IPS-NIHi7 (cell line): ENCODE measurements at regions not wholly inside any gene's neighbourhood (a gene's known extent, or its start where the extent isn't known, plus 50 kb on each side); places are given as distances from the start of the nearest gene placed in this dataset.
"Not testable (repeated sequence)": the region's sequence is repeated elsewhere in the genome, so short reads cannot be mapped to it uniquely, and the experiment has no call there.

Experiments
- DNase-seq: peaks from one replicate; pipeline ENCODE4 v3.0.0; 2012; ENCODE audit warnings: mixed read lengths; ENCODE audit errors: extremely low spot score

- no peak for DNase-seq
Observed at GRCh38 chr10:32141018-32141807, 85.0 kb upstream of the KIF5B start.

GRCh38 chr10:32140403-32140802, 84.2 kb upstream of the KIF5B start:
- no peak for DNase-seq

- DNase-seq: peak; percentile 95
Observed at GRCh38 chr10:32139223-32140073, 83.2 kb upstream of the KIF5B start.

GRCh38 chr10:32136927-32137326, 80.7 kb upstream of the KIF5B start:
- not testable (repeated sequence) for DNase-seq

- not testable (repeated sequence) for DNase-seq
Observed at GRCh38 chr10:32135796-32136195, 79.6 kb upstream of the KIF5B start.

GRCh38 chr10:32132357-32132946, 76.2 kb upstream of the KIF5B start:
- peak; percentile 52 for DNase-seq

- DNase-seq: no peak
Observed at GRCh38 chr10:32131388-32131787, 75.2 kb upstream of the KIF5B start.

- DNase-seq: no peak
Observed at GRCh38 chr10:32130788-32131187, 74.6 kb upstream of the KIF5B start.

GRCh38 chr10:32125023-32125422, 68.8 kb upstream of the KIF5B start:
- no peak for DNase-seq

- no peak for DNase-seq
Observed at GRCh38 chr10:32123021-32123420, 66.8 kb upstream of the KIF5B start.

GRCh38 chr10:32121648-32122047, 65.4 kb upstream of the KIF5B start:
- DNase-seq: no peak

GRCh38 chr10:32120147-32120546, 63.9 kb upstream of the KIF5B start:
- no peak for DNase-seq

- DNase-seq: no peak
Observed at GRCh38 chr10:32114508-32114907, 58.3 kb upstream of the KIF5B start.

- DNase-seq: no peak
Observed at GRCh38 chr10:32112055-32112454, 55.8 kb upstream of the KIF5B start.

- DNase-seq: no peak
Observed at GRCh38 chr10:32111585-32111984, 55.4 kb upstream of the KIF5B start.

- DNase-seq: no peak
Observed at GRCh38 chr10:32110790-32111189, 54.6 kb upstream of the KIF5B start.

- DNase-seq: peak; percentile 31
Observed at GRCh38 chr10:32109603-32110002, 53.4 kb upstream of the KIF5B start.
